ENCODE measurements at regions not wholly inside any gene's neighbourhood (a gene's known extent, or its start where the extent isn't known, plus 50 kb on each side); places are given as distances from the start of the nearest gene placed in this dataset.

- TF ChIP-seq CTCF (IDR thresholded peaks at IDR 0.05; ENCODE audit: low read depth, low read length) (no peak), POLR2A (IDR thresholded peaks at IDR 0.05; ENCODE audit: extremely low read depth, insufficient read length) (no peak)
Observed at GRCh38 chr10:35934642-35934995, 292.5 kb upstream of the FZD8 start.
